ENCODE measurements at regions not wholly inside any gene's neighbourhood (a gene's known extent, or its start where the extent isn't known, plus 50 kb on each side); places are given as distances from the start of the nearest gene placed in this dataset.
"Not testable (repeated sequence)": the region's sequence is repeated elsewhere in the genome, so short reads cannot be mapped to it uniquely, and the experiment has no call there.

GRCh38 chr5:86731319-86732117 is 113.8 kb downstream of the COX7C start:
- not testable (repeated sequence) for TF ChIP-seq CREB1 (CRISPR knock-in tag; IDR thresholded peaks at IDR 0.05; ENCODE audit: low read depth); CTCF (conservative IDR thresholded peaks at IDR 0.05; ENCODE audit: low read depth in 2 of 2); EZH2 (IDR thresholded peaks at IDR 0.05; ENCODE audit: low read depth, unreplicated experiment); ZNF331 (CRISPR knock-in tag; IDR thresholded peaks at IDR 0.05; ENCODE audit: low read depth); EZH2phosphoT487 (IDR thresholded peaks at IDR 0.05; ENCODE audit: unreplicated experiment)

Data from GM23338 (cell line).